ENCODE measurements at regions not wholly inside any gene's neighbourhood (a gene's known extent, or its start where the extent isn't known, plus 50 kb on each side); places are given as distances from the start of the nearest gene placed in this dataset.

DNA sequence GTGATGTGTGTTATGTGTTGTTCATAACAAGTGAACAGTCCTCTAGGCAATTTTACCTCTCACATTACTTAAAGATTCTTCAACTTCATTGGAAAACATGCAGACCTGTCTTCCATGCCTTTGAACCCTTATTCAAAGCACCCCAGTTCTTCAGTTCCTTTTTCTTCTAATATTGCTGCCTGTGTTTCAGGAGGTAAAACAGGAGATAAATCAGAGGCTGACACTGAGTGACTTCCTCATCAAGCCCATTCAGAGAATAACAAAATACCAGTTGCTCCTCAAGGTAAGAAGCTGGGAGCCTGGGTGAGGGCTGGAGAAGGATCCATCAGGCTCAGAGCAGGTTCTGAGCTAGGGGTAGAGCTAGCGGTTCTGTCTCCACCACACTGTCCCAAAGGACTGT, 71.1 kb upstream of the UMPS start:
- Histone ChIP-seq H3K4me1 (ENCODE audit: control insufficient read depth, extremely low read depth, insufficient read depth, low read length) (no peaks in the 10 kb centered on the region), H3K9me3 (replicated peaks; ENCODE audit: control insufficient read depth, insufficient read depth, low read length) (no peaks in the 10 kb centered on the region), H3K36me3 (ENCODE audit: control insufficient read depth in 2 of 2, extremely low read depth in 1 of 2, insufficient read depth in 2 of 2, low read length in 2 of 2) (no peaks in the 10 kb centered on the region), H2AFZ (ENCODE audit: low read depth, low read length) (no peak overlapping the region), H3K27ac (ENCODE audit: insufficient read depth, low read depth, low read length) (no peak overlapping the region), H3K9ac (replicated peaks; ENCODE audit: extremely low read depth, insufficient read depth, low read length) (no peak overlapping the region), H3K9me1 (replicated peaks; ENCODE audit: control insufficient read depth, extremely low read depth, insufficient read depth, low read length) (no peaks in the 10 kb centered on the region), H4K20me1 (replicated peaks; ENCODE audit: control insufficient read depth, extremely low read depth, insufficient read depth, low read length) (no peaks in the 10 kb centered on the region), H3K4me3 (replicated peaks in 1 of 3; ENCODE audit: insufficient read depth in 1 of 3, low read depth in 1 of 3, low read length in 3 of 3) (no peak overlapping the region), H3K27me3 (ENCODE audit: control insufficient read depth in 2 of 2, insufficient read depth in 2 of 2, low read length in 2 of 2) (peaks cover 0 to 3% of the 10 kb centered on the region in 2 experiments), H3K79me2 (ENCODE audit: control insufficient read depth, insufficient read depth, low read length) (no peaks in the 10 kb centered on the region), H3K4me2 (ENCODE audit: insufficient read depth, low read length) (no peak overlapping the region)
- TF ChIP-seq EZH2 (IDR thresholded peaks at IDR 0.05; ENCODE audit: borderline replicate concordance, low read depth, low read length, severe bottlenecking) = no peak
- no peak for TF ChIP-seq FOS (IDR thresholded peaks at IDR 0.05; ENCODE audit: borderline replicate concordance, insufficient read depth, low read length)
- no peak for TF ChIP-seq MYC (IDR thresholded peaks at IDR 0.05; ENCODE audit: low read depth, low read length)
- TF ChIP-seq GATA2 (IDR thresholded peaks at IDR 0.05; ENCODE audit: insufficient read depth, insufficient read length, low read depth, low read length) = no peak
- TF ChIP-seq MAX (IDR thresholded peaks at IDR 0.05; ENCODE audit: insufficient read depth, insufficient read length) = no peak
- FAIRE-seq (no peak), DNase-seq (ENCODE audit: low read depth, low spot score) (no peak)
- no TSS peak for BruUV-seq (replicated peaks)
- dilution Hi-C loops (cut with MboI; ENCODE audit: extremely low pct_ligation_motif_present, low sequenced_read_pairs) (no loop called here), intact Hi-C loops (cut with micrococcal nuclease) (no loop called here)
- CTCF ChIA-PET = interaction anchor here (0.9 to 1.3 kb wide), 2 partner anchors 10 to 30 kb away, joined by 4 to 5 read pairs; no protein-coding TSS in a partner anchor
- POLR2A ChIA-PET = no interaction called here

GRCh38 chr3:124660599-124660998, 69.7 kb upstream of the UMPS start:
- H3K9me1 ChIP-seq (replicated peaks; ENCODE audit: control insufficient read depth, extremely low read depth, insufficient read depth, low read length) = no peaks in the 10 kb centered on the region
- BruUV-seq (replicated peaks) = no TSS peak
- no peak overlapping the region for H3K27ac ChIP-seq (ENCODE audit: insufficient read depth, low read depth, low read length)
- no peak overlapping the region for H3K9ac ChIP-seq (replicated peaks; ENCODE audit: extremely low read depth, insufficient read depth, low read length)
- no peaks in the 10 kb centered on the region for H3K36me3 ChIP-seq (ENCODE audit: control insufficient read depth in 2 of 2, extremely low read depth in 1 of 2, insufficient read depth in 2 of 2, low read length in 2 of 2)
- no peaks in the 10 kb centered on the region for H4K20me1 ChIP-seq (replicated peaks; ENCODE audit: control insufficient read depth, extremely low read depth, insufficient read depth, low read length)
- ChIA-PET POLR2A (no interaction called here), CTCF (interaction anchor here (0.9 to 1.3 kb wide), 2 partner anchors 28 to 110 kb away, joined by 3 to 5 read pairs; no protein-coding TSS in a partner anchor)
- H3K4me2 ChIP-seq (ENCODE audit: insufficient read depth, low read length) = no peak overlapping the region
- TF ChIP-seq CTCF (IDR thresholded peaks at IDR 0.05; ENCODE audit: extremely low read depth in 1 of 2, insufficient read depth in 1 of 2, low read depth in 1 of 2, low read length in 2 of 2) (no peak), EZH2 (IDR thresholded peaks at IDR 0.05; ENCODE audit: borderline replicate concordance, low read depth, low read length, severe bottlenecking) (no peak)
- no peaks in the 10 kb centered on the region for H3K27me3 ChIP-seq (ENCODE audit: control insufficient read depth in 2 of 2, insufficient read depth in 2 of 2, low read length in 2 of 2)
- no peak for DNase-seq (ENCODE audit: low read depth, low spot score)
- H3K79me2 ChIP-seq (ENCODE audit: control insufficient read depth, insufficient read depth, low read length) = no peaks in the 10 kb centered on the region
- dilution Hi-C loops (cut with MboI; ENCODE audit: extremely low pct_ligation_motif_present, low sequenced_read_pairs) = no loop called here
- no peaks in the 10 kb centered on the region for H3K4me1 ChIP-seq (ENCODE audit: control insufficient read depth, extremely low read depth, insufficient read depth, low read length)
- H2AFZ ChIP-seq (ENCODE audit: low read depth, low read length) = no peak overlapping the region
- intact Hi-C loops (cut with micrococcal nuclease) = no loop called here
- H3K4me3 ChIP-seq (replicated peaks in 1 of 3; ENCODE audit: insufficient read depth in 1 of 3, low read depth in 1 of 3, low read length in 3 of 3) = no peak overlapping the region
- no peak for FAIRE-seq
- H3K9me3 ChIP-seq (replicated peaks; ENCODE audit: control insufficient read depth, insufficient read depth, low read length) = no peaks in the 10 kb centered on the region
